ENCODE measurements at regions not wholly inside any gene's neighbourhood (a gene's known extent, or its start where the extent isn't known, plus 50 kb on each side); places are given as distances from the start of the nearest gene placed in this dataset.

GRCh38 chr22:49483281-49483870, 344.3 kb downstream of the BRD1 start:
- TF ChIP-seq EZH2 (IDR thresholded peaks at IDR 0.05; ENCODE audit: insufficient read depth, poor library complexity, severe bottlenecking) (no peak), EZH2phosphoT487 (IDR thresholded peaks at IDR 0.05; ENCODE audit: insufficient read depth, low read depth) (no peak)
